Nephron (organoid): ENCODE measurements at regions not wholly inside any gene's neighbourhood (a gene's known extent, or its start where the extent isn't known, plus 50 kb on each side); places are given as distances from the start of the nearest gene placed in this dataset.
"Not testable (repeated sequence)": the region's sequence is repeated elsewhere in the genome, so short reads cannot be mapped to it uniquely, and the experiment has no call there.

ENCODE experiments used
- H3K27ac Mint-ChIP-seq, 3 experiments: 2 replicates each; pipeline ENCODE4 v1.8.0; 2020; ENCODE audit warnings: mixed read lengths in 3 of 3, mild to moderate bottlenecking in 2 of 3, moderate library complexity in 1 of 3
- H3K27me3 Mint-ChIP-seq: 2 replicates; pipeline ENCODE4 v1.8.0; 2021; ENCODE audit warnings: low read depth, mild to moderate bottlenecking, moderate library complexity, mixed read lengths
- H3K36me3 Mint-ChIP-seq: 2 replicates; pipeline ENCODE4 v1.8.0; 2020; ENCODE audit warnings: low read depth, mixed read lengths
- H3K4me1 Mint-ChIP-seq: 2 replicates; pipeline ENCODE4 v1.8.0; 2020; ENCODE audit warnings: mixed read lengths
- H3K4me3 Mint-ChIP-seq, 3 experiments: 2 replicates each; pipeline ENCODE4 v1.8.0; 2020; ENCODE audit warnings: mild to moderate bottlenecking in 3 of 3, mixed read lengths in 3 of 3, moderate library complexity in 2 of 3
- H3K9me3 Mint-ChIP-seq: 2 replicates; pipeline ENCODE4 v1.8.0; 2020; ENCODE audit warnings: mixed read lengths
- CTCF ChIP-seq, 3 experiments: fragments of 200-600 bp; sonication (generic); IDR thresholded peaks; one replicate each; pipeline ENCODE4 v1.5.0; 2021; ENCODE audit warnings: antibody characterized with exemption in 3 of 3; ENCODE audit not compliant: unreplicated experiment in 3 of 3

- H3K4me1 Mint-ChIP-seq = no peaks in the 10 kb centered on the region
- H3K27me3 Mint-ChIP-seq = no peaks in the 10 kb centered on the region
- H3K36me3 Mint-ChIP-seq = no peaks in the 10 kb centered on the region
- no peaks in the 10 kb centered on the region for H3K9me3 Mint-ChIP-seq
- H3K4me3 Mint-ChIP-seq = no peak overlapping the region
- H3K27ac Mint-ChIP-seq = no peak overlapping the region
- TF ChIP-seq CTCF (IDR thresholded peaks at IDR 0.05; ENCODE audit: unreplicated experiment in 3 of 3) = no peak
Measured at GRCh38 chr1:186763107-186763506, 65.6 kb upstream of the PLA2G4A start.

GRCh38 chr1:186762653-186763052 is 66.1 kb upstream of the PLA2G4A start:
- H3K36me3 Mint-ChIP-seq = no peaks in the 10 kb centered on the region
- H3K4me3 Mint-ChIP-seq = no peak overlapping the region
- H3K27ac Mint-ChIP-seq = no peak overlapping the region
- no peaks in the 10 kb centered on the region for H3K4me1 Mint-ChIP-seq
- no peaks in the 10 kb centered on the region for H3K27me3 Mint-ChIP-seq
- no peaks in the 10 kb centered on the region for H3K9me3 Mint-ChIP-seq
- no peak for TF ChIP-seq CTCF (IDR thresholded peaks at IDR 0.05; ENCODE audit: unreplicated experiment in 3 of 3)

GRCh38 chr1:186761358-186761757 is 67.4 kb upstream of the PLA2G4A start:
- no peak for TF ChIP-seq CTCF (IDR thresholded peaks at IDR 0.05; ENCODE audit: unreplicated experiment in 3 of 3)
- Mint-ChIP-seq H3K9me3 (no peaks in the 10 kb centered on the region), H3K36me3 (no peaks in the 10 kb centered on the region), H3K27ac (no peak overlapping the region), H3K27me3 (no peaks in the 10 kb centered on the region), H3K4me3 (no peak overlapping the region), H3K4me1 (no peaks in the 10 kb centered on the region)

GRCh38 chr1:186760446-186760845 is 68.3 kb upstream of the PLA2G4A start:
- no peak for TF ChIP-seq CTCF (IDR thresholded peaks at IDR 0.05; ENCODE audit: unreplicated experiment in 3 of 3)
- no peak overlapping the region for H3K4me3 Mint-ChIP-seq

GRCh38 chr1:186758896-186759606 is 69.7 kb upstream of the PLA2G4A start:
- not testable (repeated sequence) for H3K27me3 Mint-ChIP-seq, H3K4me1 Mint-ChIP-seq, H3K9me3 Mint-ChIP-seq, H3K36me3 Mint-ChIP-seq, H3K27ac Mint-ChIP-seq, H3K4me3 Mint-ChIP-seq

More at GRCh38 chr1:186760446-186760845, 68.3 kb upstream of the PLA2G4A start:
- H3K27me3 Mint-ChIP-seq = no peaks in the 10 kb centered on the region
- no peaks in the 10 kb centered on the region for H3K36me3 Mint-ChIP-seq
- H3K27ac Mint-ChIP-seq = no peak overlapping the region
- H3K9me3 Mint-ChIP-seq = no peaks in the 10 kb centered on the region
- H3K4me1 Mint-ChIP-seq = no peaks in the 10 kb centered on the region

GRCh38 chr1:186757851-186758250 is 70.9 kb upstream of the PLA2G4A start:
- H3K4me1 Mint-ChIP-seq = peaks cover 4% of the 10 kb centered on the region
- TF ChIP-seq CTCF (IDR thresholded peaks at IDR 0.05; ENCODE audit: unreplicated experiment in 3 of 3) = no peak
- no peak overlapping the region for H3K4me3 Mint-ChIP-seq
- no peaks in the 10 kb centered on the region for H3K9me3 Mint-ChIP-seq
- H3K27ac Mint-ChIP-seq = no peak overlapping the region
- H3K27me3 Mint-ChIP-seq = no peaks in the 10 kb centered on the region
- no peaks in the 10 kb centered on the region for H3K36me3 Mint-ChIP-seq
